Right forelimb (tissue), 1 donor: ENCODE measurements at regions not wholly inside any gene's neighbourhood (a gene's known extent, or its start where the extent isn't known, plus 50 kb on each side); places are given as distances from the start of the nearest gene placed in this dataset.

Experiments
- DNase-seq: peaks from one replicate; pipeline ENCODE4 v3.0.0-alpha.2; 2018

GRCh38 chr12:43294916-43295315 lies 257.1 kb downstream of the ADAMTS20 start:
- DNase-seq, result no peak

DNA sequence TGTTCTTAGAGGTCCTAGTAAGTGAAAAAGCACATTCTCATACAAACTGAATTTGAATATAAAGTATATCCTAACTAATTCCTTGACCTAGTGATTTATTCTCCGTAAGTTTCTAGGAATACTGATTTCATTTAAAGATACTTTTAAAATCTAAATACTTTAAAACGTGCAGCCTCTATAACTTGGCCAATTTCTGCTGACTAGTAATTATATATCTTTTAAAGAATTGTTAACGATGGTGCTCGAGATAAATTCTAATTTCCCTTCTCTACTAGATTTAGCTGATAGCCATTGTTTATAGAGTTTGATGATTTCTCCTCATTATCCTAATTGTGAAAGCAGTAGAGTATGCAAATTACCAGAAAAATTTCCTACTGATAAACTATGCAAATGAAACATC lies 257.9 kb downstream of the ADAMTS20 start:
- no peak for DNase-seq

- DNase-seq, result no peak
Measured at GRCh38 chr12:43293396-43293795, 258.6 kb downstream of the ADAMTS20 start.

GRCh38 chr12:43292699-43293098 lies 259.3 kb downstream of the ADAMTS20 start:
- no peak for DNase-seq

- no peak for DNase-seq
Measured at GRCh38 chr12:43291516-43291915, 260.5 kb downstream of the ADAMTS20 start.

- no peak for DNase-seq
Measured at GRCh38 chr12:43290836-43291235, 261.2 kb downstream of the ADAMTS20 start.

DNA sequence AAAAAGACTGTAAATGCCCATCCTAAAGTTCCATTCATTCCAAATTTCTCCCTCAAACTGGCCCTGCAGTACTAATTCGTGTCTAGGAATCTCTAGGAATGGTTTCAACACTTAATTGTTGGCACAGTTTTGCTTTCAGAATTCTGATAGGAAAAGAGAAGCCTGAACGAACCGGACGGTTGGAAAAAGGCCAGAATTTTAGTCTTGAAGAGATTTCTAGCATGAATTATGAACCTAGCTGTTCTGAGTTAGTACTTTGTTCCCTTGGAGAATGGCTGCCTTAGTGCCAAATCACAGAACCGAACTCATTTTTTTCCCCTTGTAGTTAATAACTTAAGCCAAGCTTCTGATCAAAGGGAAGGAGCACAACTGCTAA lies 262.6 kb downstream of the ADAMTS20 start:
- DNase-seq, result no peak

DNA sequence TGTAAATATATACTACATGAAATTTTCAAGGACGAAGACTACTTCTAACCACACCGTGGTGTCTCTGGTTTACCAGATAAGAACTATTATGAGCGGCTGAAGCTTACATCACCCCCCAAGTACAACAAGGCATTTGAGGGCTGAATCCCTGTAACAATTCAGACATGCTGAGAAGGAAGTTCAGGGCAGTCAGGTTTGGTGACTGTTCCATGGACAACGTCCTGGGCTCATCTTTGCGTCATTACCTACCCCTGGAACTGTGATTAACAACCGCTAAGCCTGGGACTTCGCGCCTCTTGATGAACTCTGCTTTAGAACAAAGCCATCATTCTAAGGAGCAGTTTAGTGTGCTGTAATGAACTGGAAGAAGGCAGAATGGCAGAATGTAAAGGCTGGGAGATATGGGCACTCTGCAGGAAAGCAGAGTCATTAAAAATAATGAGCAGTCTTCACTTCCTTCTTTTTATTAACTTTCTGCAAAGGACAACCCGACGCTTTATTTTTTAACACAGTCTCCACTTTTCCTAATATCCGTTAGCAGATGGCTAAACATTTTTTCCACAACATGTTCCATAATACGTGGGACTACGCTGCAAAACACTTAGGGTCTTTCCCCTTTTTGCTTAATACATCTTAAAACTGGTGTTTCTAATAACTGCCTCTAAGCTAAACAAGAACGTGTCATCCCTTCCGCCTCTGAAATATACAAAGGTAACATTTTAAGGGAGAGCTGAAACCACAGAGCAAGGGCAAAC lies 263.2 kb downstream of the ADAMTS20 start:
- no peak for DNase-seq

DNA sequence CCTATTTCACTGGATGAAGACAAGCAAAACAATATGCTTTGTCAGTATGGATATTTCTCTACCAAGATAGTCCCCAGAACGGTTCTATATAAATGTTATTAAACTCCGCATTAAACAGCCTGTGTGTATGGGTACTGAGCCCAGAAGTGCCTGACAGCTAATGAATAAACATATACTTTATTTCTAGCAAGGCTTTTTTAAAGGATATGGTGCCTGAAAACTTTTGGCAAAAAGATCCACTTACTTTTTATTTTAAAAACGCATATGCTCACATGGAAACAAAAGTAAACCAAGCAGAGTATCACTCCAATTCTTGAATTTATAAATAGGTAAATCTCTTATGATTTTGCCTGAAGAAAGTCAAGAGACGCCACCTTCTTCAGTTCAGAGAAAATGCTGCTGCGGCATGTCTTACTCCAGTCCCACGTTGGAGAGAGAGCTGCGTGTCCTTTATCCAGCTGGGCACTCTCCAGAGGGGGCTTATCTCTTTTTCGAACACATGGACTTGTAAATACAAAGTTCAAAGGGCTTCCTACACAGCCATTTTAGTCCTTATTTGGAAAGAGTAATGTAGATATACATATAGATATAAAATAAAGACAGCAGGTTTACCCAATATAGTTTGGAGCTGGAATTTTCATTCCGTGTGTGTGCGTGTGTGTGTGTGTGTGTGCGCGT lies 264.2 kb downstream of the ADAMTS20 start:
- DNase-seq, result no peak

GRCh38 chr12:43286986-43287385 lies 265.0 kb downstream of the ADAMTS20 start:
- no peak for DNase-seq

- DNase-seq, result no peak
Measured at GRCh38 chr12:43285159-43285598, 266.8 kb downstream of the ADAMTS20 start.

DNA sequence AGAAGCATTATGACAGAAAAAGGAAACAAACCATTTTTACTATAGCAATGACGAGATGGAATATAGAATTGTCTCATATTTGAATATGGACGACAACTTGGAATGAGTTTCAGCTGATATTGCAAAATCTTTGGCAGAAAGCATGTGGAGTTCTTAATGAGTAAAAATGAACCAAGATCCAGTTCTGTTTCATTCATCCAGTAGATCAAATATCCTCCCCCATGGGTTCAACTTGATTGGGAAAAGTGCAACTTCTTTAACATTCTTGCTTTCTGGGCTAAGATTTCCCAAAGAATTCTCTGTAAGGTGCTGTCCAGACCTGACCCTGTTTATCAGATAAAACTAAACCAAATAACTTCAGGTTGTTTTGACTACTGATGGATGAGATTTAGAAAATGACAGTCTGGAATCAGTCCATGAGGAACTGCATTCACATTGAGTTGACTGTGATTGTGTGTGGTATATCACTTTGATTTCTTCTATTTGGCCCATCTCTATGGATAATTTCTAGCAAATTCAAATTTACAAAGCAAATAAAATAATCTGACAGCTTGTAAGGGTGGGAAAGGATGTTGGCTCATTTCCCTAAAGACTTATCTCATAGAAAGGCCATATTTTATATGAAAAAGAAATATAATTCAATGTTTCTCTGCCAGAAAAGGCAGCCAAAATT lies 267.4 kb downstream of the ADAMTS20 start:
- DNase-seq, result no peak

DNA sequence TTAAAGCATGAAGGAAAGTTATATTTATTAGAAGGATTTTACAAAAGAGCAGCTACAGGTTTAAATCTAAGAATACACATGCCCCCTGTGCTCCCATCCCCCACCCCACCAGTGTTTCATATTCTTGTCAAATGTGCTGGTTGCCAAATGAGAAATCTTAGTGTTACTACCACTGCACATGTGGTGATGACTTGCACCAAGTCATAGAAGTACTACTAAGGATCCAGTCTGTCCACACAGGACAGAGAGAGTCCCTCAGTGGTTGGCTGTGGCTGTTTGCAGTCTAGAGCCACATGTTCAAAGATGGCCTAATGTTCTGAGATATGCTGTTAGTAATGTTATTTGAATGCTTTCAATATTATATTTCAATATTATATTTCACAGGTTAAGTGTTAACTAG lies 268.8 kb downstream of the ADAMTS20 start:
- DNase-seq, result no peak

DNA sequence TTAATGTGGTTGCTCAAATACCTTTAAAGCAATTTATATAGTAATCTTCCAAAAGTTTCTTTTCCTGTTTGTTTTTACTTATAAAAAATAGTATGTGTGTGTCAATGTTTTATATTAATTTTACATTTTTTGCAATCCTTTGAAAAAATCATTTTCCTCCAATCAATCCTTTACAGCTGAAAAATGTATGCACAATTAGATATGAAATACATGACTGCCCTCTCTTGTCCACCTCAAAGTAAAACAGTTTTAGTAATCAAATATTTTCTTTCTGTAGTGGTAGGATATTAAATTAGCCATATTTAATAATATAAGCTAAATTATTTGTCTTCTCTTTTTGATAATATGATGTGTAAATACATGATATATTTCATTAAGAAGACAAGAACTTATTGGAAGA lies 269.9 kb downstream of the ADAMTS20 start:
- DNase-seq, result no peak

DNA sequence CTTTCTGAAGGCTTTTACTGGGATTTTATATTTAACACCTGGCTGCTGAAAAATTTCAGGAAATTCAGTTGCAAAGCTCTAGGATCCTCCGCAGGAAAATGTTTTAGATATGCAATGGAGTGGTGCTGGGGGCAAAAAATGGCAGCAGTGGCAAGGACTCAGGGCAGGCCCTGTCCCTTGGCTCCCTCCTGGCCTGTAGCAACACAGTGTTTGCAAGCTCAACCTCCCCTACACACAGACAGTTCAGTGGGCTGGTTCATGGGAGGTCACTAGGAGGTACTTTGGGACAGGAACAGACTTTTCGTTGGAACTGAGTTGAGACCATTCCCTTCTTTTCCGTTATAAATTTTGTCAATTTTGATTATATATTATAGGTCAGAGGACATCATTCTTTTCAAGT lies 270.4 kb downstream of the ADAMTS20 start:
- no peak for DNase-seq

DNA sequence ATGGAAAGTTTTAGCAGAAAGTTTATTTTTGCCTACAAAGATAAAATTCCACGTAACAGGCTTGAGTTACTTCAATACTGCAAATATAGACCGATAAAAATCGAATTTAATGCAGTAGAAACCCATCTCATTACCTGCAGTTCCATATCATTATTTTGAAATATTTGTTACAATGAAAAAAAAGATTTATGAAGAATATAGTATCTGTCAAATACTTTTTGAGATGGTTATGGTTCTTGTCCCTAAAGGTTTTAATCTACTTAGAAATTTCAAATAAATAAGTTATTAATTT lies 273.5 kb downstream of the ADAMTS20 start:
- DNase-seq, result no peak

DNA sequence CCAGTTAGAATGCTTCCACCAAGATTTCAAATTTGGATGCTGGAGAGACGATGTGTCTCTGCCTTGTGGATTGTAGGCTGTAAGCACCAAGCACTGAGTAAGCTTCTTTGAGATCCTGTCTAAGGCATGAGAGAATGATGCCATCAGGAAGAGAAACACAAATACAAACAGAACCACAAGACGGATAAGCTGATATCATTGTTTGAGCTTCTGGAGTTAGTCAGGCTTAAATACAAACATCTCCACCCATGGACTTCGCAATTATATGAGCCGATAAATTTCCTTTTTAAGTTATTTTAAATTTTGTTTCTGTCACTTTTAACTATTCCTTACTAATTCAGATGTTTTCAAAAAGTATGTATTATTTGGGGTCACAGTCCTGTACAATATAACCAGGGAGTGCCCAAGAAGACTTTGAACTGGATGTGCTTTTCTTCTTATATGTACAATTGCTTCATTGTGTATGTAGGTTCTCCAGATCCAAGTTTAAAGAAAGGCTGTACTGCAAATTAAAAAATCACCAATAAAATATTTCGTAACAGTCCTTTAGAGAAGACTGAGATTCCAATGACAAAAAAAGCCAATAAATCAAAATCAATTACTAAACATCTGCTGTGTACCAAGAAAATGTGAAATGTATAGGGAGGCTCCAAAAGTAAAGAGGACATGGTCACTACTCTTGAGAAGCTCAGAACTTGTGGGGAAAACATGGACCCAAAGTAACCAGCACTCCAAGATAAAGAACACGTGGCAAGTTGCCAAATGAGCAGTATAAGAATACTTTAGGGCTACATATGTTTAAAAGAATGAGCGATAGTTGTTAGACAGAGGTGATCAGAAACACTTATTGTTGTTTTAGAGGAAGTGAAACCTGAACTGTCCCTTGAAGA lies 274.1 kb downstream of the ADAMTS20 start:
- DNase-seq, result no peak

DNA sequence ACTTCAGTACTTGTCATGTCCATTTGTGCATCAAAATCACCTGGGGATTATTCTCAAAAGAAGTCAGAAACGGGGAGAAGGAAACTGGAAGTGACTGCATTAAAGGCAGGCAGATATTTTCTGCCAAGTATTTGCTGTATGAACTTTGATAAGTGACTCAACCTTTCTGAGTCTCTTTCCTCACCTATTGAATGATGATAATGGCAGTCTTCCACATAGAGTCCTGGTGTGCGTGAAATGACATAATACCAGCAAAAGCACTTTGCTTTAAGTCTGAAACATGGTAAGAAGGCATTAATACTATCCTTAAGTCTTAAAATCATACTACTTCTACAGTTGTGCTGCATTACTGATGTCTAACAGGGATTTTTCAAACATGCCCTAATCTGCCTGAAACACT lies 278.5 kb downstream of the ADAMTS20 start:
- DNase-seq, result no peak

GRCh38 chr12:43271659-43272058 lies 280.3 kb downstream of the ADAMTS20 start:
- no peak for DNase-seq

GRCh38 chr12:43267818-43268217 lies 284.2 kb downstream of the ADAMTS20 start:
- DNase-seq, result no peak

DNA sequence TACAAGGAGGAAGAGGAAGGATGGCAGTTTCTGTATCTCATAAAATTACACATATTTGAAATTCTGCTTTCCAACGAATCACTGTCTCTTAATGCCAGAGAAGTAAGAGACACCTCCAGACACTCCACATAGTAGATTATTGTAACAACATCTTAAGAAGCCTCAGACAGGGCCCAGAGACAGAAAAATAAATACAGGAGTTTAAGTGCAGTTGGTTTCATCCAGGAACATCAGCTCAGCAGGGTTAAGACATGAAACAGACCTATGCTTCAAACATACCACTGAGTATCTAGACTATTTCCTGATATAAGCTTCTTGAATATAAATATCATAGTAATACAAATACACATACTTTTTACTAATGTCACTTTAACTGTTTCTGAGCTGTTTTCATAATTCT lies 290.3 kb downstream of the ADAMTS20 start:
- DNase-seq, result no peak

DNA sequence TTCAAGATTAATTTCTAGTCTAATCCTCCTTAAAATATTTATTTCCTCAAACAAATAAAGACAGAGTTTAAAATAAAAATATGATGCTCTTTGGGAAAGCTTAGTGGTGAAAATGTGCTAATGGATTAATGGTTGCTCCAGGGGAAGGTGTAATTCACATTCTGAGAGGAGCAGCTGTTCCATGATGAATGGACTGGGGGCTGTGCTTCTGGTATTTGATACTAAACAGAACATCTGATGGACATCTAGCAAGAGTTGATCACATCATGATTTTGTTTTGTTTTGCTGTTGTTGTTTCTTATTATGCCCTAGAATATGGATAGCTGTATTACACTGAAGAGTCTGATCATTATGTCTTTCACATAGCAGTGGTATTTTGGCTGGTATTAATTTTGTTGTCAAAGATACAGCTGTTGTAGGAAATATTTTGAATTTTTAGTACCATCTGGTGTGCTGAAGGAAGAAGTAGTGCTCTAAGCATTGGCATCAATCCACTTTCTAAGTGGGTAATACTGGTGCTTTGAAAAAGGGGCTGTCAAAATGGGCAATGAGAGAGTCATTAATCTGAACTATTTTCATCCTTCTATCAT lies 296.4 kb downstream of the ADAMTS20 start:
- DNase-seq, result no peak

DNA sequence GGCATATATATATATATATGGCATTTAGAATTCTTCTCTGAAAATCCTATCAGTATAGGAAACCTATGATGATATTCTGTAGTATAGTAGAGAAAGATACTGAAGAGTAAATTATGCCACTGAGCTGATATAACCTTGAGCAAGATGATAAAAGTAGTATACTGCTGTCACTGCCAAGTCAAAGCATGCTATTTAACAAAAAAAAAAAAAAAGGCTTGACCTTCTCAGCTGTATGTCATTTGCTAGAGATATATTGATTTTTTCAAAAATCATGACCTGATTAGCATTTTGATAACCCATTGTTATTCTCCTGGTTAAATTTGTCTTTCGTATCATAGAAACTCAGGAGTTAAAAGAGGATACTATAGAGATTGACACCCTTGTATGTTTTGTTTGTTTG lies 299.4 kb downstream of the ADAMTS20 start:
- no peak for DNase-seq
